ENCODE measurements at regions not wholly inside any gene's neighbourhood (a gene's known extent, or its start where the extent isn't known, plus 50 kb on each side); places are given as distances from the start of the nearest gene placed in this dataset.

- Histone ChIP-seq H3K4me3 (replicated peaks in 1 of 2; ENCODE audit: low read depth in 1 of 2, low read length in 2 of 2) (no peak overlapping the region), H3K4me1 (ENCODE audit: control insufficient read depth in 1 of 2, insufficient read depth in 2 of 2, low read length in 2 of 2) (no peaks in the 10 kb centered on the region), H3K27ac (ENCODE audit: low read depth, low read length) (no peak overlapping the region), H3K9me3 (ENCODE audit: control insufficient read depth in 1 of 2, insufficient read depth in 1 of 2, low read depth in 1 of 2, low read length in 2 of 2) (no peaks in the 10 kb centered on the region), H3K79me2 (ENCODE audit: insufficient read depth, low read length) (no peaks in the 10 kb centered on the region), H3K9me2 (ENCODE audit: insufficient read depth) (no peaks in the 10 kb centered on the region), H3K9ac (ENCODE audit: low read length) (no peak overlapping the region), H3K36me3 (ENCODE audit: control insufficient read depth in 1 of 2, insufficient read depth in 2 of 2, low read length in 2 of 2) (no peaks in the 10 kb centered on the region), H3K27me3 (ENCODE audit: insufficient read depth, low read length) (no peaks in the 10 kb centered on the region), H2AFZ (ENCODE audit: low read depth, low read length, poor library complexity, severe bottlenecking) (no peak overlapping the region), H4K20me1 (ENCODE audit: insufficient read depth) (no peaks in the 10 kb centered on the region), H3K4me2 (ENCODE audit: low read length) (no peak overlapping the region)
- ChIA-PET CTCF (no interaction called here), POLR2A (no interaction called here), RAD21 (ENCODE audit: low non-redundant PET in 1 of 2, low total read pairs in 2 of 2, uncharacterized antibody in 2 of 2, unreplicated experiment in 2 of 2) (no interaction called here)
- ATAC-seq (peak; percentile 64), DNase-seq (ENCODE audit: low read depth, low spot score) (no peak)
- TF ChIP-seq, protein P1, sequence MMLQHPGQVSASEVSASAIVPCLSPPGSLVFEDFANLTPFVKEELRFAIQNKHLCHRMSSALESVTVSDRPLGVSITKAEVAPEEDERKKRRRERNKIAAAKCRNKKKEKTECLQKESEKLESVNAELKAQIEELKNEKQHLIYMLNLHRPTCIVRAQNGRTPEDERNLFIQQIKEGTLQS (IDR thresholded peaks at IDR 0.05): no peak
- TF ChIP-seq, protein P2, sequence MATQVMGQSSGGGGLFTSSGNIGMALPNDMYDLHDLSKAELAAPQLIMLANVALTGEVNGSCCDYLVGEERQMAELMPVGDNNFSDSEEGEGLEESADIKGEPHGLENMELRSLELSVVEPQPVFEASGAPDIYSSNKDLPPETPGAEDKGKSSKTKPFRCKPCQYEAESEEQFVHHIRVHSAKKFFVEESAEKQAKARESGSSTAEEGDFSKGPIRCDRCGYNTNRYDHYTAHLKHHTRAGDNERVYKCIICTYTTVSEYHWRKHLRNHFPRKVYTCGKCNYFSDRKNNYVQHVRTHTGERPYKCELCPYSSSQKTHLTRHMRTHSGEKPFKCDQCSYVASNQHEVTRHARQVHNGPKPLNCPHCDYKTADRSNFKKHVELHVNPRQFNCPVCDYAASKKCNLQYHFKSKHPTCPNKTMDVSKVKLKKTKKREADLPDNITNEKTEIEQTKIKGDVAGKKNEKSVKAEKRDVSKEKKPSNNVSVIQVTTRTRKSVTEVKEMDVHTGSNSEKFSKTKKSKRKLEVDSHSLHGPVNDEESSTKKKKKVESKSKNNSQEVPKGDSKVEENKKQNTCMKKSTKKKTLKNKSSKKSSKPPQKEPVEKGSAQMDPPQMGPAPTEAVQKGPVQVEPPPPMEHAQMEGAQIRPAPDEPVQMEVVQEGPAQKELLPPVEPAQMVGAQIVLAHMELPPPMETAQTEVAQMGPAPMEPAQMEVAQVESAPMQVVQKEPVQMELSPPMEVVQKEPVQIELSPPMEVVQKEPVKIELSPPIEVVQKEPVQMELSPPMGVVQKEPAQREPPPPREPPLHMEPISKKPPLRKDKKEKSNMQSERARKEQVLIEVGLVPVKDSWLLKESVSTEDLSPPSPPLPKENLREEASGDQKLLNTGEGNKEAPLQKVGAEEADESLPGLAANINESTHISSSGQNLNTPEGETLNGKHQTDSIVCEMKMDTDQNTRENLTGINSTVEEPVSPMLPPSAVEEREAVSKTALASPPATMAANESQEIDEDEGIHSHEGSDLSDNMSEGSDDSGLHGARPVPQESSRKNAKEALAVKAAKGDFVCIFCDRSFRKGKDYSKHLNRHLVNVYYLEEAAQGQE (IDR thresholded peaks at IDR 0.05; ENCODE audit: low read depth): no peak
- no peak for TF ChIP-seq EZH2 (IDR thresholded peaks at IDR 0.05)
- TF ChIP-seq, protein P3, sequence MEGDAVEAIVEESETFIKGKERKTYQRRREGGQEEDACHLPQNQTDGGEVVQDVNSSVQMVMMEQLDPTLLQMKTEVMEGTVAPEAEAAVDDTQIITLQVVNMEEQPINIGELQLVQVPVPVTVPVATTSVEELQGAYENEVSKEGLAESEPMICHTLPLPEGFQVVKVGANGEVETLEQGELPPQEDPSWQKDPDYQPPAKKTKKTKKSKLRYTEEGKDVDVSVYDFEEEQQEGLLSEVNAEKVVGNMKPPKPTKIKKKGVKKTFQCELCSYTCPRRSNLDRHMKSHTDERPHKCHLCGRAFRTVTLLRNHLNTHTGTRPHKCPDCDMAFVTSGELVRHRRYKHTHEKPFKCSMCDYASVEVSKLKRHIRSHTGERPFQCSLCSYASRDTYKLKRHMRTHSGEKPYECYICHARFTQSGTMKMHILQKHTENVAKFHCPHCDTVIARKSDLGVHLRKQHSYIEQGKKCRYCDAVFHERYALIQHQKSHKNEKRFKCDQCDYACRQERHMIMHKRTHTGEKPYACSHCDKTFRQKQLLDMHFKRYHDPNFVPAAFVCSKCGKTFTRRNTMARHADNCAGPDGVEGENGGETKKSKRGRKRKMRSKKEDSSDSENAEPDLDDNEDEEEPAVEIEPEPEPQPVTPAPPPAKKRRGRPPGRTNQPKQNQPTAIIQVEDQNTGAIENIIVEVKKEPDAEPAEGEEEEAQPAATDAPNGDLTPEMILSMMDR (IDR thresholded peaks at IDR 0.05 in 2 of 3, conservative IDR thresholded peaks at IDR 0.05 in 1 of 3; ENCODE audit: borderline replicate concordance in 1 of 3, insufficient read depth in 1 of 3, low read depth in 2 of 3, low read length in 2 of 3): no peak
- no peak for TF ChIP-seq SRF (IDR thresholded peaks at IDR 0.05; ENCODE audit: low read depth)
- no peak for TF ChIP-seq ZNF274 (IDR thresholded peaks at IDR 0.05; ENCODE audit: low read depth, low read length)
- no TSS peak for BruUV-seq (replicated peaks)
- intact Hi-C loops (cut with micrococcal nuclease): no loop called here
Measured at GRCh38 chr6:43896329-43897255, 126.6 kb downstream of the VEGFA start.

All from HCT116 (cell line).